ENCODE measurements at regions not wholly inside any gene's neighbourhood (a gene's known extent, or its start where the extent isn't known, plus 50 kb on each side); places are given as distances from the start of the nearest gene placed in this dataset.

DNA sequence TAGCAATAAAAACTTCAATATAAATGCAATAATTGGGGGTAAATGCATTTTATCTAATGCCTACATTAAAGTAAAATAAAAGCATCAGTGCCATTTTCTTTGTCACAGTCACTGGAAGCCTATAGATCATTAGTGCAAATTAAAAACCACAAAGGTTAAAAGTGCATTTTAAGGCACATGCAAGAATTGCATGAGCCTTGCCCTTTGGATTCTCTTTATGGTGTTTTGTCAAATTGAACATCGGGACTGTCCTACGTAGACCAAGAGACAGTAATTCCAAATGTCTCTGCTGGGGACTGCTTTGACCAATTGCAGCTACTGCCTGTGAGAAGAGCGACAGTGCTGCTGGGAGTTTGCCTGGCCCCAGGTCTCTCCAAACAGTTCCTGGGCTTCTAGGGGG is 130.3 kb upstream of the SATB2 start:
- Histone ChIP-seq H2BK120ac (ENCODE audit: low read depth, low read length, poor library complexity, severe bottlenecking) (no peak overlapping the region), H3K9ac (ENCODE audit: extremely low read depth, insufficient read length, low read length) (no peak overlapping the region), H3K79me1 (ENCODE audit: insufficient read depth, low read depth, low read length, poor library complexity, severe bottlenecking) (no peaks in the 10 kb centered on the region), H3K23ac (ENCODE audit: insufficient read length, low read depth, low read length) (no peak overlapping the region), H3K14ac (ENCODE audit: insufficient read depth, low read length) (no peak overlapping the region), H2BK15ac (ENCODE audit: low read depth, low read length) (no peak overlapping the region), H3K56ac (ENCODE audit: insufficient read length, low read depth, low read length) (no peak overlapping the region), H4K20me1 (ENCODE audit: control insufficient read depth, insufficient read depth, insufficient read length) (no peaks in the 10 kb centered on the region), H3K79me2 (ENCODE audit: insufficient read depth, low read length) (no peaks in the 10 kb centered on the region), H4K5ac (ENCODE audit: insufficient read length, low read depth, low read length) (no peak overlapping the region), H3K27me3 (ENCODE audit: insufficient read depth, low read length) (no peaks in the 10 kb centered on the region), H3K4ac (ENCODE audit: low read depth, low read length) (no peak overlapping the region), H3K23me2 (ENCODE audit: insufficient read length, low read depth, low read length, poor library complexity, severe bottlenecking) (no peaks in the 10 kb centered on the region), H3K4me2 (ENCODE audit: insufficient read depth, insufficient read length, low read length) (no peak overlapping the region), H4K91ac (ENCODE audit: insufficient read length, low read depth, low read length) (no peak overlapping the region), H2BK12ac (ENCODE audit: insufficient read length, low read depth, low read length) (no peak overlapping the region), H2BK5ac (ENCODE audit: insufficient read length, low read length) (no peak overlapping the region), H4K8ac (replicated peaks; ENCODE audit: insufficient read length, low read depth, low read length) (no peak overlapping the region), H3K27ac (ENCODE audit: insufficient read length, low read depth, low read length) (no peak overlapping the region), H2AK5ac (ENCODE audit: insufficient read length, low read length) (no peak overlapping the region), H3K4me1 (ENCODE audit: insufficient read depth, low read length) (peaks cover 3% of the 10 kb centered on the region), H3K18ac (ENCODE audit: insufficient read length, low read depth, low read length) (no peak overlapping the region), H3T11ph (ENCODE audit: low read length) (no peak overlapping the region), H2BK20ac (ENCODE audit: low read depth, low read length, poor library complexity, severe bottlenecking) (no peak overlapping the region), H2AFZ (ENCODE audit: low read length) (no peak overlapping the region), H3K9me3 (ENCODE audit: control insufficient read depth, low read depth, low read length) (no peaks in the 10 kb centered on the region)
- TF ChIP-seq, protein P1, sequence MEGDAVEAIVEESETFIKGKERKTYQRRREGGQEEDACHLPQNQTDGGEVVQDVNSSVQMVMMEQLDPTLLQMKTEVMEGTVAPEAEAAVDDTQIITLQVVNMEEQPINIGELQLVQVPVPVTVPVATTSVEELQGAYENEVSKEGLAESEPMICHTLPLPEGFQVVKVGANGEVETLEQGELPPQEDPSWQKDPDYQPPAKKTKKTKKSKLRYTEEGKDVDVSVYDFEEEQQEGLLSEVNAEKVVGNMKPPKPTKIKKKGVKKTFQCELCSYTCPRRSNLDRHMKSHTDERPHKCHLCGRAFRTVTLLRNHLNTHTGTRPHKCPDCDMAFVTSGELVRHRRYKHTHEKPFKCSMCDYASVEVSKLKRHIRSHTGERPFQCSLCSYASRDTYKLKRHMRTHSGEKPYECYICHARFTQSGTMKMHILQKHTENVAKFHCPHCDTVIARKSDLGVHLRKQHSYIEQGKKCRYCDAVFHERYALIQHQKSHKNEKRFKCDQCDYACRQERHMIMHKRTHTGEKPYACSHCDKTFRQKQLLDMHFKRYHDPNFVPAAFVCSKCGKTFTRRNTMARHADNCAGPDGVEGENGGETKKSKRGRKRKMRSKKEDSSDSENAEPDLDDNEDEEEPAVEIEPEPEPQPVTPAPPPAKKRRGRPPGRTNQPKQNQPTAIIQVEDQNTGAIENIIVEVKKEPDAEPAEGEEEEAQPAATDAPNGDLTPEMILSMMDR (conservative IDR thresholded peaks at IDR 0.05): no peak
- H3K9me3 Mint-ChIP-seq: no peaks in the 10 kb centered on the region
- peaks cover 22 to 31% of the 10 kb centered on the region in 2 experiments for H3K4me1 Mint-ChIP-seq
- no peak overlapping the region for H3K4me3 Mint-ChIP-seq
- no peaks in the 10 kb centered on the region for H3K36me3 Mint-ChIP-seq (ENCODE audit: insufficient read depth in 1 of 3, low read depth in 3 of 3)
- no CpG with 5 or more reads among the region's 3 CpGs for WGBS (ENCODE audit: extremely low coverage, insufficient read length, low lambda C conversion rate)
- no peak for DNase-seq
- H3K27me3 Mint-ChIP-seq (ENCODE audit: low read depth): peaks cover 2% of the 10 kb centered on the region
- no peak overlapping the region for H3K27ac Mint-ChIP-seq

Data from H9 (cell line).